GM19351 (cell line): ENCODE measurements at regions not wholly inside any gene's neighbourhood (a gene's known extent, or its start where the extent isn't known, plus 50 kb on each side); places are given as distances from the start of the nearest gene placed in this dataset.
A peak's percentile ranks its signal among the peaks of the same experiment; 100 is the strongest.

Source experiments
- ATAC-seq: cut with Tn5 transposase; IDR thresholded peaks from one replicate; pipeline ENCODE4 v1.9.1; 2021; ENCODE audit warnings: mild to moderate bottlenecking, moderate library complexity; ENCODE audit not compliant: unreplicated experiment

GRCh38 chr2:60324536-60324935, 228.9 kb downstream of the BCL11A start:
- ATAC-seq, result no peak

GRCh38 chr2:60321816-60322215, 231.6 kb downstream of the BCL11A start:
- ATAC-seq, result no peak

- no peak for ATAC-seq
Observed at GRCh38 chr2:60320724-60321123, 232.7 kb downstream of the BCL11A start.

- ATAC-seq, result no peak
Observed at GRCh38 chr2:60319031-60319547, 234.4 kb downstream of the BCL11A start.

GRCh38 chr2:60318544-60318943, 234.9 kb downstream of the BCL11A start:
- ATAC-seq, result no peak

GRCh38 chr2:60317844-60318243, 235.6 kb downstream of the BCL11A start:
- peak; percentile 83 for ATAC-seq

GRCh38 chr2:60317034-60317386, 236.4 kb downstream of the BCL11A start:
- ATAC-seq, result no peak

- ATAC-seq, result no peak
Observed at GRCh38 chr2:60316381-60317033, 236.9 kb downstream of the BCL11A start.

GRCh38 chr2:60313470-60314172, 239.8 kb downstream of the BCL11A start:
- peak; percentile 24 for ATAC-seq

GRCh38 chr2:60312618-60313017, 240.8 kb downstream of the BCL11A start:
- peak; percentile 71 for ATAC-seq

- peak; percentile 52 for ATAC-seq
Observed at GRCh38 chr2:60311524-60311923, 241.9 kb downstream of the BCL11A start.

- no peak for ATAC-seq
Observed at GRCh38 chr2:60309941-60310660, 243.4 kb downstream of the BCL11A start.

GRCh38 chr2:60309336-60309735, 244.1 kb downstream of the BCL11A start:
- ATAC-seq, result no peak

GRCh38 chr2:60306267-60306861, 247.1 kb downstream of the BCL11A start:
- ATAC-seq, result no peak

- no peak for ATAC-seq
Observed at GRCh38 chr2:60303680-60304079, 249.8 kb downstream of the BCL11A start.

GRCh38 chr2:60302377-60303126, 250.9 kb downstream of the BCL11A start:
- ATAC-seq, result no peak

GRCh38 chr2:60301726-60302125, 251.7 kb downstream of the BCL11A start:
- ATAC-seq, result no peak

GRCh38 chr2:60299179-60299578, 254.3 kb downstream of the BCL11A start:
- ATAC-seq, result no peak

- no peak for ATAC-seq
Observed at GRCh38 chr2:60298006-60298696, 255.3 kb downstream of the BCL11A start.
